Fibroblast of lung (primary cell): ENCODE measurements at regions not wholly inside any gene's neighbourhood (a gene's known extent, or its start where the extent isn't known, plus 50 kb on each side); places are given as distances from the start of the nearest gene placed in this dataset.

ENCODE experiments used
- DNase-seq, 2 donors: peaks; one replicate each; pipeline versions ENCODE4 v3.0.0 to v3.0.0-alpha.2; 2010; ENCODE audit warnings: low read depth in 2 of 2
- H2AFZ ChIP-seq: 2 replicates; pipeline ENCODE4 v1.5.1; 2012; ENCODE audit warnings: low read length, control low read depth, inconsistent platforms
- H3K27ac ChIP-seq: 2 replicates; pipeline ENCODE4 v1.5.1; 2011; ENCODE audit warnings: low read length, control low read depth; ENCODE audit not compliant: insufficient read depth
- H3K27me3 ChIP-seq: 2 replicates; pipeline ENCODE4 v1.5.1; 2011; ENCODE audit warnings: mild to moderate bottlenecking, low read length; ENCODE audit not compliant: control insufficient read depth, insufficient read depth
- H3K36me3 ChIP-seq: 2 replicates; pipeline ENCODE4 v1.5.1; 2011; ENCODE audit warnings: low read length; ENCODE audit not compliant: control insufficient read depth, insufficient read depth
- H3K4me1 ChIP-seq: 2 replicates; pipeline ENCODE4 v1.5.1; 2011; ENCODE audit warnings: low read length; ENCODE audit not compliant: control insufficient read depth, insufficient read depth; ENCODE audit errors: extremely low read depth
- H3K4me2 ChIP-seq: 2 replicates; pipeline ENCODE4 v1.5.1; 2011; ENCODE audit warnings: low read length, control low read depth; ENCODE audit not compliant: insufficient read depth; ENCODE audit errors: extremely low read depth
- H3K4me3 ChIP-seq, 4 experiments: fragments of 200-600 bp in 1 of 4; sonication (generic) in 1 of 4; replicated peaks in 1 of 4; 2 replicates each; pipeline ENCODE4 v1.5.1; 2011 to 2016; ENCODE audit warnings: low read length in 4 of 4, low read depth in 3 of 4, mild to moderate bottlenecking in 3 of 4, control low read depth in 2 of 4, inconsistent platforms in 1 of 4, mixed read lengths in 1 of 4; ENCODE audit not compliant: insufficient read depth in 1 of 4; ENCODE audit errors: control extremely low read depth in 1 of 4
- H3K79me2 ChIP-seq: 2 replicates; pipeline ENCODE4 v1.5.1; 2012; ENCODE audit warnings: mild to moderate bottlenecking, low read length, inconsistent platforms; ENCODE audit not compliant: control insufficient read depth, insufficient read depth
- H3K9ac ChIP-seq: 2 replicates; pipeline ENCODE4 v1.5.1; 2011; ENCODE audit warnings: mild to moderate bottlenecking, low read length, control low read depth; ENCODE audit not compliant: insufficient read depth
- H3K9me3 ChIP-seq: 2 replicates; pipeline ENCODE4 v1.5.1; 2012; ENCODE audit warnings: low read depth, low read length; ENCODE audit not compliant: control insufficient read depth, insufficient read depth
- H4K20me1 ChIP-seq: 2 replicates; pipeline ENCODE4 v1.5.1; 2011; ENCODE audit warnings: low read length; ENCODE audit not compliant: control insufficient read depth, insufficient read depth; ENCODE audit errors: extremely low read depth
- CTCF ChIP-seq, 2 donors: IDR thresholded peaks in 1 of 2; conservative IDR thresholded peaks in 1 of 2; 1 replicate in 1 of 2; 2 replicates in 1 of 2; pipeline ENCODE4 v1.5.1; 2011 to 2012; ENCODE audit warnings: low read length in 2 of 2, control low read depth in 1 of 2, inconsistent platforms in 1 of 2, low read depth in 1 of 2, mild to moderate bottlenecking in 1 of 2
- EZH2 ChIP-seq: IDR thresholded peaks from 2 replicates; pipeline ENCODE4 v1.5.1; 2012; ENCODE audit warnings: low read length, control low read depth, mild to moderate bottlenecking; ENCODE audit errors: missing control alignments

GRCh38 chr16:85378145-85379040, 234.7 kb upstream of the GSE1 start:
- no peak for DNase-seq
- no peak for TF ChIP-seq CTCF (conservative IDR thresholded peaks at IDR 0.05 in 1 of 2, IDR thresholded peaks at IDR 0.05 in 1 of 2; ENCODE audit: low read depth in 1 of 2, low read length in 2 of 2)
- no peak for TF ChIP-seq EZH2
- Histone ChIP-seq H2AFZ (no peak overlapping the region), H4K20me1 (peaks cover 2% of the 10 kb centered on the region), H3K4me1 (peaks cover 3% of the 10 kb centered on the region), H3K9ac (no peak overlapping the region), H3K4me2 (no peak overlapping the region), H3K79me2 (no peaks in the 10 kb centered on the region), H3K4me3 (no peak overlapping the region), H3K27me3 (no peaks in the 10 kb centered on the region), H3K27ac (no peak overlapping the region), H3K9me3 (no peaks in the 10 kb centered on the region), H3K36me3 (no peaks in the 10 kb centered on the region)

GRCh38 chr16:85379041-85380001, 233.8 kb upstream of the GSE1 start:
- Histone ChIP-seq H3K27me3 (no peaks in the 10 kb centered on the region), H3K36me3 (no peaks in the 10 kb centered on the region), H3K9me3 (no peaks in the 10 kb centered on the region), H2AFZ (no peak overlapping the region), H3K79me2 (no peaks in the 10 kb centered on the region), H4K20me1 (peaks cover 2% of the 10 kb centered on the region), H3K4me2 (no peak overlapping the region), H3K9ac (no peak overlapping the region), H3K4me1 (peaks cover 3% of the 10 kb centered on the region), H3K27ac (no peak overlapping the region), H3K4me3 (no peak overlapping the region)
- DNase-seq: no peak
- TF ChIP-seq CTCF (conservative IDR thresholded peaks at IDR 0.05 in 1 of 2, IDR thresholded peaks at IDR 0.05 in 1 of 2; ENCODE audit: low read depth in 1 of 2, low read length in 2 of 2) (no peak), EZH2 (no peak)

- Histone ChIP-seq H3K79me2 (no peaks in the 10 kb centered on the region), H3K4me1 (peaks cover 3% of the 10 kb centered on the region), H4K20me1 (peaks cover 2% of the 10 kb centered on the region), H3K9ac (no peak overlapping the region), H3K4me3 (no peak overlapping the region), H3K27me3 (no peaks in the 10 kb centered on the region), H3K9me3 (no peaks in the 10 kb centered on the region), H2AFZ (no peak overlapping the region), H3K36me3 (no peaks in the 10 kb centered on the region), H3K4me2 (no peak overlapping the region), H3K27ac (no peak overlapping the region)
- no peak for TF ChIP-seq CTCF (conservative IDR thresholded peaks at IDR 0.05 in 1 of 2, IDR thresholded peaks at IDR 0.05 in 1 of 2; ENCODE audit: low read depth in 1 of 2, low read length in 2 of 2)
- no peak for TF ChIP-seq EZH2
- no peak for DNase-seq
Measured at GRCh38 chr16:85380002-85380395, 233.1 kb upstream of the GSE1 start.
